ENCODE measurements at regions not wholly inside any gene's neighbourhood (a gene's known extent, or its start where the extent isn't known, plus 50 kb on each side); places are given as distances from the start of the nearest gene placed in this dataset.

DNA sequence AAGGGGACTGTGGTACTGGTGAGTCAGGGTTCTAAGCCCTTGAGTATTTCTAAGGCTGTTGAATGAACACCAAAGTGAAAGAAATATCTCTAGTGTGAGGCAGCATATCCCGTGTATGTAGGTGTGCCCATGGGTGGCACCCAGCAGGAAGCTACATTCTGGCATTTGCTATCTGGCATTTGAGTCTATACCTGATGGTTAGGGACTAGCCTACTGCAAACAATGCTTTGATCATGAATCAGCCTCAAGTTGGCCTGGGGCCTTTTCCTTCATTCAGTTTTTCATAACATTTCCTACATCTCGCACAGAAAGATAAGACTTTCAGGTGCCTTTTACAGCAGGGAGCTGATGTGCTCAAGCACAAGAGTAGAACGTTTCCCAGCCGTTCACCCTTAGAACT lies 85.7 kb upstream of the E2F7 start:
- TF ChIP-seq POLR2A (IDR thresholded peaks at IDR 0.05; ENCODE audit: low read length) (no peak), BHLHE40 (IDR thresholded peaks at IDR 0.05; ENCODE audit: low read depth, low read length) (no peak), POLR2AphosphoS2 (conservative IDR thresholded peaks at IDR 0.05; ENCODE audit: low read length) (no peak)

Measured in A549 (cell line).